Choroid plexus epithelial cell (primary cell): ENCODE measurements at regions not wholly inside any gene's neighbourhood (a gene's known extent, or its start where the extent isn't known, plus 50 kb on each side); places are given as distances from the start of the nearest gene placed in this dataset.

Experiments
- DNase-seq: peaks from one replicate; pipeline ENCODE4 v3.0.0-alpha.2; 2010; ENCODE audit warnings: low read depth
- H3K4me3 ChIP-seq: 2 replicates; pipeline ENCODE4 v1.5.1; 2011; ENCODE audit warnings: low read depth, mild to moderate bottlenecking, control low read depth, low read length, moderate library complexity
- TF ChIP-seq, protein P1 (sequence below): conservative IDR thresholded peaks from 2 replicates; pipeline ENCODE4 v1.5.1; 2011; ENCODE audit warnings: low read depth, mild to moderate bottlenecking, control low read depth, inconsistent platforms, low read length, moderate library complexity

DNA sequence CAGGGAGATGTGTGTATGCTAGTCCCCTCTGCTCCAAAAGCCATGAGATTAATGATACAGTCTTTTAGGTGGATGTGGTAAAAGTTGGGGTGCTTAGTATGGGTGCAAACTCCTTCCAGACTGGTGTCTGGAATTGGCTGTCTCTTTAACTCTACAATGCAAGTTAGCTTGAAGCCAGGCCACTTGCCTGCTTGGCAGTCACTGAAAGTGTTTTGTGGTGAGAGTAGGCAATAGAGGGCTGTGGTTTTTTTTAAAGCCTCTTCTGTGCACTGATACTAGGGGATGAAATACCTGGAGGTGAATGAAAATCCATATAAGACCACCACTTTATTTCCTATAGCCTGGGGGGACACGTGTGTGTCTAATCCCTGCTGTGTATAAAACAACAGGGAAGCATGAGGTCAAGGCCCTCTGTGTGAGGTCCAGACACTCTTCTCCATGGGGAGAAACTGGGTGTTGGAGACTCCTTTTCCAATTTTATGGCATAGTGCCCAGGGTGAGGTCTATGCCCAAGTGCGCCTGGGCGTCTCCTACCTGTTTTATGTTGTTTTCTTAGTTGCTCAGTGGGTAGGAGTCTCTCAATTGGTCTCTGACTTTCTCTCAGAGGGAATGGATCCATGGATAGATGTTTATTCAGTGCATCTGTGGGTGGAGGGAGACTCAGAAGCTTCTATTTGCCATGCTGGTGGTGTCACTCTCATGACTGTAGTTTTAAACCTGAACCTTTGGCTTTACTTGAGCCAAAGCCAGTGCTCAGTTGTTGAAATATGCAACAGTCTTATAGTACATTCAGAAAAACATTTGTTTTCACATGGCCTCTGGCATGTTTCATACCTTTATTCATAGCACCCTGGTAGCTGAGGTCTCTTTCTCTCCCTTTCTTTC, 327.8 kb upstream of the ATP11B start:
- H3K4me3 ChIP-seq, result no peak overlapping the region
- no peak for DNase-seq
- TF ChIP-seq, protein P1, sequence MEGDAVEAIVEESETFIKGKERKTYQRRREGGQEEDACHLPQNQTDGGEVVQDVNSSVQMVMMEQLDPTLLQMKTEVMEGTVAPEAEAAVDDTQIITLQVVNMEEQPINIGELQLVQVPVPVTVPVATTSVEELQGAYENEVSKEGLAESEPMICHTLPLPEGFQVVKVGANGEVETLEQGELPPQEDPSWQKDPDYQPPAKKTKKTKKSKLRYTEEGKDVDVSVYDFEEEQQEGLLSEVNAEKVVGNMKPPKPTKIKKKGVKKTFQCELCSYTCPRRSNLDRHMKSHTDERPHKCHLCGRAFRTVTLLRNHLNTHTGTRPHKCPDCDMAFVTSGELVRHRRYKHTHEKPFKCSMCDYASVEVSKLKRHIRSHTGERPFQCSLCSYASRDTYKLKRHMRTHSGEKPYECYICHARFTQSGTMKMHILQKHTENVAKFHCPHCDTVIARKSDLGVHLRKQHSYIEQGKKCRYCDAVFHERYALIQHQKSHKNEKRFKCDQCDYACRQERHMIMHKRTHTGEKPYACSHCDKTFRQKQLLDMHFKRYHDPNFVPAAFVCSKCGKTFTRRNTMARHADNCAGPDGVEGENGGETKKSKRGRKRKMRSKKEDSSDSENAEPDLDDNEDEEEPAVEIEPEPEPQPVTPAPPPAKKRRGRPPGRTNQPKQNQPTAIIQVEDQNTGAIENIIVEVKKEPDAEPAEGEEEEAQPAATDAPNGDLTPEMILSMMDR, result no peak

DNA sequence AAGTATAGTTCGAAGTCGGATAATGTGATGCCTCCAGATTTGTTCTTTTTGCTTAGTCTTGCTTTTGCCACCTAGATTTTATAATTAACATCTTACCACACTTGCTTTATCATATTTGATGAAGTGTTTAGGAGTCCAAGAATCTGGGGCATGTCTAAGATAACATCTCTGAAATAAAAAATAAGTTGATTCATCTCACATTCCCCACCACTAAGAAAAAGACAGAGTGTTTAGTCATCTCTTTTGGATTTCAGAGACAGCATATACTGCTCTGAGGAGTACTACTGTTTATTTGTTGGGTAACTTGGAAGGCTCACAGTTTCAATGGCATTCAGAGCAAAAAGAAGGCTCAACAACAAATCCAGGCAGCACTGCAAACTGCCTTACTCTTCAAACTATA, 324.2 kb upstream of the ATP11B start:
- no peak for DNase-seq
- no peak overlapping the region for H3K4me3 ChIP-seq
- TF ChIP-seq, protein P1, result no peak

DNA sequence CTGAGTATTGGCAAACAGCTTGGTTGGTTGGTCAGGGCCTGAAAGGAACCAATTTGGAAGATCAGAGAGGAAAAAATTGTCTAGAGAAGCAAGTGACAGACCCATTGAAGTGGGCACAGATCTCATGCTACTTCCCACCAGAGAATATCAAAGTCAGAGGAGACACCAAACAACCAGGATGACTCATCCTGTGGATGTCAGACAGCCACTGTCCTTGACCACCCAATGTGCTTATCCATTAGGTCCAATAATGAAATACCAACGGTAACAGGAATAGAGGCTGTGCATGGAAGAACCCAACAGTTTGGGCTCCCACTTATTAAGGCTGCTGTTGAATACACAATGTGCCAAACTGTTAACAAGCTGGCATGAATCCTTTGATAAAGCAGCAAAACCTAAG, 323.1 kb upstream of the ATP11B start:
- H3K4me3 ChIP-seq, result no peak overlapping the region
- TF ChIP-seq, protein P1, result no peak
- DNase-seq, result no peak

DNA sequence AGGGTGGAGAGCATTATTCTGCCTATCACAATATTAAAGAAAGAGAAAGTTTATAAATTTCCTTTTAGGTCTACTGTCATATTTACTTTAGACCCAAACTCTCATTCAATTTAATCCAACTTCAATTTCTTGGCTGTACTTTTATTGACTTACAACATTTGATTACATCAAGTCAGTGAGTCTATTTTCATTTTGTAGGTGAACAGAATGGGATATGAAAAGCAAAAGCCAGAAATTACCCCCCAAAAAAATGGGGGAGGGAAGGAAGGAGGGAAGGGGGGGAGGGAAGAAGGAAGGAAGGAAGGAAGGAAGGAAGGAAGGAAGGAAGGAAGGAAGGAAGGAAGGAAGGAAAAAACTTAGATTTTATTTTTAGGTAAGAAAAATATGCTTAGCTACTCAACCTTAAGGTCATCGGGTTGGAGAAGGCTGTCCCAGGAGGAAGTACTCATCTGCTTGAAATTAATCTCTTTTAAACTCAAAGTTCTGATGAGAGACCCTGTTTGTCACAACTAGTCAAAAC, 320.1 kb upstream of the ATP11B start:
- TF ChIP-seq, protein P1, result no peak
- no peak for DNase-seq
- no peak overlapping the region for H3K4me3 ChIP-seq

DNA sequence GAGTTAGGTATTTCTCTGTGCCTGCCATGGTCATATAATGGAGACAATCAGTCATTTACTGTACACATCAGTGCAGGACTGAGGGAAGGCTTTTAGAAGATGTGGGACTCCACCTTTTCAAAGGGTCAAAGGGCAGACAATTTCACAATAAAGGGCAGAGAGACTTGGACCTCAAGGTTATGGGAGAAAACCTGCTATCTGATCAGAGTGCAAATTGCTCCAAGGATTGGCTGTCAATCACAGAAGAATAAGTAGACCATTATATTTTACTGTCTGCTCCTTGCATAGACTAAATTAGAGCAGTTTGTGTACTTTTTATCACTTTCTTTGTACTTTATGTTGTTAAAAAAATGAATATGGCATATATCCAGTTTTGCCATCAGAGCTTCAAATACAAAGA, 314.9 kb upstream of the ATP11B start:
- TF ChIP-seq, protein P1, result no peak
- no peak for DNase-seq
- H3K4me3 ChIP-seq, result no peak overlapping the region

DNA sequence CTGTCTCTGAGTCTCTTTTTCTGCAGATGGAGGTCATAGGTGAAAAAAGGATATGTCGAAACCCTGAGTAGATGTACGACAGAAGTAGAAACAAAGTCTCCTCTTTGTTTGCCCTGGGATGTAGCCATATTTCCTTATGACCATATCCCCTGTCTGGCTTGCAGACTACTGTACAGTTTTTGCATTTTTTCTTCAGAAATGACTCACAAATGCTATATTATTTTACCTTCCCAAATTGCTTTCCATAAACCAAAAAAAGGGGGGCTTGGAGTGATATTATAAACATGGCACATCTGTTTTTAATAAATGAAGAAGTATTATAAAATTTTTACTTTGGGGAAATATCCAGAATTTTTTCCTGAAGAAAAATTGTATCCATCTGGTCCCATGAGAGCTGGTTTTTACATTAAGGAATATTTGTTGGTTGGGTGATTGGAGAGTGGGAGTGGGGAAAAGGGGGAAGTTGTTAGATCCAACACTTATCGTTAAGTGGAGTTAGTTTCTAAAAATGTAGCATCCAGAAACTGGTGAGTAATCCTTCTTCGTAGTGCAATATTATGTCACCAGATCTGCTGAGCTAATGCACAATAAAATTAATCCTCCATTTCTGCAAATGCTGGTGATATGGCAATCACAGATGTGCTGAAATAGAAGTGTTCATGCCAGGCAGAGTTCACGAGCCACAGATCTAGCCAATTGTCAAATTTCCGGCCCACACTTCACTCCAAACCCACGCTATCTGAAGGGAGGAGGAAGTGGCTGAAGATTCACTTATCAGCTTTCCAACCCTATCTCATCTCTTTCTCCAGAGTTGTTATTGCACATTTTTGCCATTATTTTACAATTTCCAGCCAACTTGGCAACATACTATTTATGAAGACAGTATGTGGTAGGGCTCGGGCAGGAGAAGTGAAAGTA, 313.6 kb upstream of the ATP11B start:
- TF ChIP-seq, protein P1, result no peak
- no peak overlapping the region for H3K4me3 ChIP-seq
- no peak for DNase-seq
